GM23338 (cell line): ENCODE measurements at regions not wholly inside any gene's neighbourhood (a gene's known extent, or its start where the extent isn't known, plus 50 kb on each side); places are given as distances from the start of the nearest gene placed in this dataset.

Source experiments
- CREB1 ChIP-seq: fragments of 250-450 bp; sonication (Bioruptor Pico); IDR thresholded peaks from 2 replicates; pipeline ENCODE4 v1.5.0; 2020; ENCODE audit warnings: low read depth, mild to moderate bottlenecking, moderate library complexity
- EZH2 ChIP-seq: fragments of 200-600 bp; sonication (generic); IDR thresholded peaks from one replicate; pipeline ENCODE4 v1.8.0; 2017; ENCODE audit warnings: antibody characterized with exemption, mild to moderate bottlenecking, low read depth; ENCODE audit not compliant: unreplicated experiment
- EZH2phosphoT487 ChIP-seq: fragments of 200-600 bp; sonication (generic); IDR thresholded peaks from one replicate; pipeline ENCODE4 v1.8.1; 2018; ENCODE audit warnings: antibody characterized with exemption; ENCODE audit not compliant: unreplicated experiment
- JUNB ChIP-seq: IDR thresholded peaks from one replicate; pipeline ENCODE4 v1.6.1; 2016; ENCODE audit warnings: antibody characterized with exemption; ENCODE audit not compliant: unreplicated experiment
- POLR2AphosphoS5 ChIP-seq: IDR thresholded peaks from 2 replicates; pipeline ENCODE4 v1.6.1; 2016; ENCODE audit warnings: antibody characterized with exemption, low read depth
- STAT1 ChIP-seq: IDR thresholded peaks from one replicate; pipeline ENCODE4 v1.6.1; 2016; ENCODE audit warnings: antibody characterized with exemption; ENCODE audit not compliant: unreplicated experiment
- ZNF114 ChIP-seq: fragments of 250-450 bp; sonication (Bioruptor Pico); IDR thresholded peaks from 2 replicates; pipeline ENCODE4 v1.5.0; 2020; ENCODE audit warnings: mild to moderate bottlenecking, moderate library complexity
- TF ChIP-seq, protein P1 (sequence below), 2 experiments: fragments of 200-600 bp in 1 of 2; sonication (generic) in 1 of 2; conservative IDR thresholded peaks; 2 replicates each; pipeline versions ENCODE4 v1.5.1 to v1.6.1; 2016 to 2017; ENCODE audit warnings: antibody characterized with exemption in 2 of 2, low read depth in 2 of 2, mild to moderate bottlenecking in 2 of 2, moderate library complexity in 1 of 2
- TF ChIP-seq, protein P2 (sequence below): IDR thresholded peaks from one replicate; pipeline ENCODE4 v1.6.1; 2018; ENCODE audit warnings: antibody characterized with exemption; ENCODE audit not compliant: unreplicated experiment
- TF ChIP-seq, protein P3 (sequence below): IDR thresholded peaks from 2 replicates; pipeline ENCODE4 v1.6.1; 2016; ENCODE audit warnings: antibody characterized with exemption

DNA sequence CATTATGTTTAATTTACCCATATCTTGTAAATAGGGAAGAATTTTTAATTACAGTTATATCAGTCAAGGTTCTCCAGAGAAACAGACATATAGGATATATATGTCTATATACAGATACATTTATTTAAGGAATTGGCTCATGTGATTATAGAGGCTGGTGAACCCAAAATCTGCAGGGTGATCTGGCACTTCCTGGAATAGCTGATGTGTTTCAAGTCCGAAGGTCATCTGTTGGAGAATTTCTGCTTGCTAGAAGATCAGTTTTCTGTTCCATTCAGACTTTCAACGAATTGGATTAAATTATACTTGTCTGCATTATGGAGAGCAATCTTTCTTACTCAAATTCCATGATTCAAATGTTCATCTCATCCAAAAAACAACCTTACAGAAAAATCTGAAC lies 694.6 kb upstream of the DPPA4 start:
- no peak for TF ChIP-seq EZH2
- TF ChIP-seq, protein P1, sequence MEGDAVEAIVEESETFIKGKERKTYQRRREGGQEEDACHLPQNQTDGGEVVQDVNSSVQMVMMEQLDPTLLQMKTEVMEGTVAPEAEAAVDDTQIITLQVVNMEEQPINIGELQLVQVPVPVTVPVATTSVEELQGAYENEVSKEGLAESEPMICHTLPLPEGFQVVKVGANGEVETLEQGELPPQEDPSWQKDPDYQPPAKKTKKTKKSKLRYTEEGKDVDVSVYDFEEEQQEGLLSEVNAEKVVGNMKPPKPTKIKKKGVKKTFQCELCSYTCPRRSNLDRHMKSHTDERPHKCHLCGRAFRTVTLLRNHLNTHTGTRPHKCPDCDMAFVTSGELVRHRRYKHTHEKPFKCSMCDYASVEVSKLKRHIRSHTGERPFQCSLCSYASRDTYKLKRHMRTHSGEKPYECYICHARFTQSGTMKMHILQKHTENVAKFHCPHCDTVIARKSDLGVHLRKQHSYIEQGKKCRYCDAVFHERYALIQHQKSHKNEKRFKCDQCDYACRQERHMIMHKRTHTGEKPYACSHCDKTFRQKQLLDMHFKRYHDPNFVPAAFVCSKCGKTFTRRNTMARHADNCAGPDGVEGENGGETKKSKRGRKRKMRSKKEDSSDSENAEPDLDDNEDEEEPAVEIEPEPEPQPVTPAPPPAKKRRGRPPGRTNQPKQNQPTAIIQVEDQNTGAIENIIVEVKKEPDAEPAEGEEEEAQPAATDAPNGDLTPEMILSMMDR (conservative IDR thresholded peaks at IDR 0.05; ENCODE audit: low read depth in 2 of 2): no peak
- TF ChIP-seq STAT1: no peak
- no peak for TF ChIP-seq JUNB
- TF ChIP-seq POLR2AphosphoS5: no peak
- TF ChIP-seq, protein P2, sequence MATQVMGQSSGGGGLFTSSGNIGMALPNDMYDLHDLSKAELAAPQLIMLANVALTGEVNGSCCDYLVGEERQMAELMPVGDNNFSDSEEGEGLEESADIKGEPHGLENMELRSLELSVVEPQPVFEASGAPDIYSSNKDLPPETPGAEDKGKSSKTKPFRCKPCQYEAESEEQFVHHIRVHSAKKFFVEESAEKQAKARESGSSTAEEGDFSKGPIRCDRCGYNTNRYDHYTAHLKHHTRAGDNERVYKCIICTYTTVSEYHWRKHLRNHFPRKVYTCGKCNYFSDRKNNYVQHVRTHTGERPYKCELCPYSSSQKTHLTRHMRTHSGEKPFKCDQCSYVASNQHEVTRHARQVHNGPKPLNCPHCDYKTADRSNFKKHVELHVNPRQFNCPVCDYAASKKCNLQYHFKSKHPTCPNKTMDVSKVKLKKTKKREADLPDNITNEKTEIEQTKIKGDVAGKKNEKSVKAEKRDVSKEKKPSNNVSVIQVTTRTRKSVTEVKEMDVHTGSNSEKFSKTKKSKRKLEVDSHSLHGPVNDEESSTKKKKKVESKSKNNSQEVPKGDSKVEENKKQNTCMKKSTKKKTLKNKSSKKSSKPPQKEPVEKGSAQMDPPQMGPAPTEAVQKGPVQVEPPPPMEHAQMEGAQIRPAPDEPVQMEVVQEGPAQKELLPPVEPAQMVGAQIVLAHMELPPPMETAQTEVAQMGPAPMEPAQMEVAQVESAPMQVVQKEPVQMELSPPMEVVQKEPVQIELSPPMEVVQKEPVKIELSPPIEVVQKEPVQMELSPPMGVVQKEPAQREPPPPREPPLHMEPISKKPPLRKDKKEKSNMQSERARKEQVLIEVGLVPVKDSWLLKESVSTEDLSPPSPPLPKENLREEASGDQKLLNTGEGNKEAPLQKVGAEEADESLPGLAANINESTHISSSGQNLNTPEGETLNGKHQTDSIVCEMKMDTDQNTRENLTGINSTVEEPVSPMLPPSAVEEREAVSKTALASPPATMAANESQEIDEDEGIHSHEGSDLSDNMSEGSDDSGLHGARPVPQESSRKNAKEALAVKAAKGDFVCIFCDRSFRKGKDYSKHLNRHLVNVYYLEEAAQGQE: no peak
- TF ChIP-seq CREB1 (CRISPR knock-in tag): no peak
- TF ChIP-seq, protein P3, sequence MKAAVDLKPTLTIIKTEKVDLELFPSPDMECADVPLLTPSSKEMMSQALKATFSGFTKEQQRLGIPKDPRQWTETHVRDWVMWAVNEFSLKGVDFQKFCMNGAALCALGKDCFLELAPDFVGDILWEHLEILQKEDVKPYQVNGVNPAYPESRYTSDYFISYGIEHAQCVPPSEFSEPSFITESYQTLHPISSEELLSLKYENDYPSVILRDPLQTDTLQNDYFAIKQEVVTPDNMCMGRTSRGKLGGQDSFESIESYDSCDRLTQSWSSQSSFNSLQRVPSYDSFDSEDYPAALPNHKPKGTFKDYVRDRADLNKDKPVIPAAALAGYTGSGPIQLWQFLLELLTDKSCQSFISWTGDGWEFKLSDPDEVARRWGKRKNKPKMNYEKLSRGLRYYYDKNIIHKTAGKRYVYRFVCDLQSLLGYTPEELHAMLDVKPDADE: no peak
- TF ChIP-seq EZH2phosphoT487: no peak
- no peak for TF ChIP-seq ZNF114
